Skeletal muscle tissue (tissue), 3 donors: ENCODE measurements at regions not wholly inside any gene's neighbourhood (a gene's known extent, or its start where the extent isn't known, plus 50 kb on each side); places are given as distances from the start of the nearest gene placed in this dataset.

Experiments used
- H3K27ac ChIP-seq: one replicate; pipeline ENCODE4 v1.7.0; 2013; ENCODE audit warnings: mild to moderate bottlenecking, low read depth, low read length, inconsistent platforms
- H3K27me3 ChIP-seq, 3 donors: one replicate each; pipeline ENCODE4 v1.7.0; 2013; ENCODE audit warnings: low read length in 3 of 3; ENCODE audit not compliant: control insufficient read depth in 3 of 3, insufficient read depth in 3 of 3
- H3K36me3 ChIP-seq, 3 donors: one replicate each; pipeline ENCODE4 v1.7.0; 2013; ENCODE audit warnings: low read length in 3 of 3; ENCODE audit not compliant: control insufficient read depth in 3 of 3, insufficient read depth in 3 of 3
- H3K4me1 ChIP-seq, 3 donors: one replicate each; pipeline ENCODE4 v1.7.0; 2013; ENCODE audit warnings: low read length in 3 of 3, mild to moderate bottlenecking in 3 of 3; ENCODE audit not compliant: control insufficient read depth in 3 of 3, insufficient read depth in 3 of 3
- H3K4me3 ChIP-seq, 3 donors: one replicate each; pipeline ENCODE4 v1.7.0; 2013; ENCODE audit warnings: low read length in 3 of 3
- H3K9ac ChIP-seq, 3 donors: one replicate each; pipeline ENCODE4 v1.7.0; 2013; ENCODE audit warnings: low read length in 3 of 3, mild to moderate bottlenecking in 3 of 3, moderate library complexity in 2 of 3, low read depth in 1 of 3
- H3K9me3 ChIP-seq, 3 donors: one replicate each; pipeline ENCODE4 v1.7.0; 2013; ENCODE audit warnings: low read length in 3 of 3; ENCODE audit not compliant: control insufficient read depth in 3 of 3
- donor health status: Osteomylitis.

DNA sequence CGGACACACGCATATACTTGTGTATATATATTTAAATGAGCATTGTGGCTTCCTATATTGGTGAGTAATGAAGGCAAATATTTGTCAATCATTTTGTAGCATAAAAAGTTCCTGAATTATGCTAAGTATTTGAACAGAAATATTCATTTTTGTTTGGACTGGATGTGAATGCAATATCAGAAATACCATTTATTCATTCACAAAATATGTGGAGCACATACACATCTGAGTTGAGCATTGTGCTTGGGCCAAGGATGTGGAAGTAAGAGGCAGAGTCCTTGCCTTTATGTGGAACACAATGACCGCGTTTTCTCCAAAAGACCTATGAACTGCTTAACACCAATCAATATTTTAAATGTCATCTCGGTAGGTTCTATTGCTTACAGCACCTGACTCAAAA lies 1086.5 kb downstream of the NR2F1-AS1 start:
- Histone ChIP-seq H3K27ac (no peak overlapping the region), H3K4me1 (no peaks in the 10 kb centered on the region), H3K27me3 (no peaks in the 10 kb centered on the region), H3K4me3 (no peak overlapping the region), H3K9ac (no peak overlapping the region), H3K36me3 (no peaks in the 10 kb centered on the region), H3K9me3 (no peaks in the 10 kb centered on the region)

DNA sequence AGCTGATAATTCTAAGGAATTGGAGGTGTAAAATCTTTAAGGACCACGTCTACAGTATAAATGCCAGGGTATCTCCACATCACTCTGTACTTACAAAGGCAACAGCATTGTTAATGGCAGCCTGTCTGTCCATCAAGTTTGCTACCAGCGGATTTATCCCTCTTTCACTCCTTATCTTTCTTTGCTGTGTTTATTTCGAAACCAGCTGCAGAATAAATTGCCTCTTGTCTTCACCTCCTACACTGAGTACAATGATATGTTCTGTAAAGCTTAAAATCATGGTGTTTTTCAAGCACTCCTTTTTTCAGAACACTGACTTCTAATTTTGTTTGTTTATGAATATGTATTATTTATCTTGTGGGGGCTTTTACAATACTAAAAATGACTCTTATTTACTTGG lies 1088.1 kb downstream of the NR2F1-AS1 start:
- Histone ChIP-seq H3K4me3 (no peak overlapping the region), H3K27ac (no peak overlapping the region), H3K36me3 (no peaks in the 10 kb centered on the region), H3K9ac (no peak overlapping the region), H3K27me3 (no peaks in the 10 kb centered on the region), H3K9me3 (no peaks in the 10 kb centered on the region), H3K4me1 (no peaks in the 10 kb centered on the region)

DNA sequence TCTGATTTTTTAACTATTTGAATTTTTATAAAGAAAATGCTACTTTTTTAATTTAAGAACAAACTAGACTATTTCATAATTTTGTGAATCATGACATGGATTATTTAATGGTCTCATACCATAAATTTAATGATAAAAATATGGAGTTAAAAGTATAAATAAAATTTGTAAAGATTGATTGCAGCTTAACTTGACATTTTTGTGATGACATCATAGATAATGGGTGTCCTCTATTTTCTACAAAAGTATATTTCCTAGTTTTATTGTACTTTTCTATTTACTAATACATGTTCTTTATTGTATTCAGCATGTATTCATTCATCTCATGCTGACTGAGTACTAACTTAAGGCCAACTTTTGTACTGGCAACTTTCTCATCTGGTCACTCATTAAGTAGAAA lies 1096.5 kb downstream of the NR2F1-AS1 start:
- no peaks in the 10 kb centered on the region for H3K9me3 ChIP-seq
- H3K4me1 ChIP-seq, result no peaks in the 10 kb centered on the region
- no peaks in the 10 kb centered on the region for H3K27me3 ChIP-seq
- no peaks in the 10 kb centered on the region for H3K36me3 ChIP-seq
- H3K9ac ChIP-seq, result no peak overlapping the region
- no peak overlapping the region for H3K4me3 ChIP-seq
- H3K27ac ChIP-seq, result no peak overlapping the region

DNA sequence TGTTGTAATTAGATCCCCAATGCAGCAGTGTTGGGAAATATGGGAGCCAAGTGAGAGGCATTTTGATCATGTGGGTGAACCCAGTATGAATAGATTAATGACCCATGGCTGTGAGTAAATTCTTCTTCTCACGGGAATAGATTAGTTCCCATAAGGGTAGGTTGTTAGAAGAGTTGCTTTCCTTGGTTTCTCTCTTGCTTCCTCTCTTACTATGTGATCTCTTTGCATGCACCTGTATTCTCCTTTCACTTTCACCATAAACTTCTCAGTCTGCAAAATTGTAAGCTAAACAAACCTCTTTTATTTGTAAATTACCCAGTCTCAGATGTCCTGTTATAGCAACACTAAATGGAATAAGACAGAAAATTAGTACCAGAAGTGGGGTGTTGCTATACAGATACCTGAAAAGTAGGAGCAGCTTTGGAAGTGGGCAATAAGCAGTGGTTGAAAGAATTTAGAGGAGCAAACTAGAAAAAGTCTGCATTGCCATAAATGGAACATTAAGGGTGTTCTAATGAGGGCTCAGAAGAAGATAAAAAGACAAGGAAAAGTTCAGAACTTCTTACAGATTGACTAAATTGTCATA lies 1090.0 kb upstream of the ARRDC3 start:
- H3K36me3 ChIP-seq, result no peaks in the 10 kb centered on the region
- no peaks in the 10 kb centered on the region for H3K27me3 ChIP-seq
- H3K9ac ChIP-seq, result no peak overlapping the region
- no peak overlapping the region for H3K27ac ChIP-seq
- peaks cover 0 to 2% (median 0%) of the 10 kb centered on the region in 3 donors for H3K9me3 ChIP-seq
- H3K4me3 ChIP-seq, result no peak overlapping the region
- no peaks in the 10 kb centered on the region for H3K4me1 ChIP-seq

DNA sequence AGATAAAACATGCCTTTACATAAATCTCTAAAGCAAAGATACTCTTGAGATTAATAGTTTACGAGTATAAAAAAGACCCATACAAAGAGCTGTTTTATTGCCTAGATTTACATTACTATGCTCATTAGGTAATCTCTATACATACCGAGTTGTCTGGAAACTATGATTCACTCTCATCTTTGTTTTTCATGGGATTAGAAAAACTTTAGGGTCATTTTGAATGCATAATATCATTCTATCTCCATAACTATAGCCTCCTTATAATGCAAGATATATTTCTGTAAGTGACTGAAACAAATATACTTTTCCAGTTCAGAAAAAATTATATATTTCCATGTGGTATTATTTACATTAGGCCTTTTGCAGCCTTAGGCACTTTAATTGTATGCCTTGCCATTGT lies 1088.7 kb upstream of the ARRDC3 start:
- no peak overlapping the region for H3K4me3 ChIP-seq
- no peaks in the 10 kb centered on the region for H3K36me3 ChIP-seq
- peaks cover 0 to 2% (median 0%) of the 10 kb centered on the region in 3 donors for H3K9me3 ChIP-seq
- H3K4me1 ChIP-seq, result no peaks in the 10 kb centered on the region
- no peaks in the 10 kb centered on the region for H3K27me3 ChIP-seq
- H3K27ac ChIP-seq, result no peak overlapping the region
- no peak overlapping the region for H3K9ac ChIP-seq

DNA sequence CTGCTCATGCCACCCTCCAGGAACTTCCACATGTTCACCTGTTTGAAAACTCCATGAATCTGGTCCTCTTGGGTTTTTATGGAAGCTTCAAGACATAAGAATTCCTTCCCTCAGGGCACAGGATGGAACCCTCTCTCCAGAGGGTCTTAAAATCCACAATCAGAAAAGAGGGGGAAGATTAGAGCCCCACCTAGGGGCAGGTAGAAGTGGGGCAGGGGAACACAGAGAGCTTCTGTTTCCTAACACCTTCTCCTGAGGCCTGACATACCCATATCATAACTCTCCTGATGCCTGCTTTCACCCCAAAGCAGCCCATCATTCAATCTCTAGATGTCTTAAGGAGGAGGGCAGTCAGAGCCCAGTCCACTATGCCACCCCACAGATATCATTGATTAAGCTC lies 1087.7 kb upstream of the ARRDC3 start:
- Histone ChIP-seq H3K27me3 (no peaks in the 10 kb centered on the region), H3K9ac (no peak overlapping the region), H3K27ac (no peak overlapping the region), H3K4me3 (no peak overlapping the region), H3K9me3 (peaks cover 0 to 2% (median 0%) of the 10 kb centered on the region in 3 donors), H3K36me3 (no peaks in the 10 kb centered on the region), H3K4me1 (no peaks in the 10 kb centered on the region)

DNA sequence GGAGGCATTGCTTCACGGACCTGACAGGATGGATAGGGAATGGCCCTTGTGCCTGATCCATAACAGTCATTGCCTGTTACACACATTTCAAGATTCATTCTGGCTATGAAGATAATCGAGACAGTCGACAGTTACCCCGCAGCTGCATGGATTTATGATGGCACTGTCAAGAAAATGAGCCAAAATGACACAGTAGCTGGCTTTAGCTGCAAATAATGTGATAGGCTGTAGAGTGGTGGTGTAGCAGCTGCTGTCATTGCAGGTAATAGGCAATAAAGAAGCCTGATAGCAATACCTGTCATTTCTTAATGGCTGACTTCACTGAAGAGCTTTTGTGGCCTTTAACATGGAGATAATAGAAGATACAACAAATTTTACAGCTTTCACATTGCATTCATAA lies 1085.2 kb upstream of the ARRDC3 start:
- H3K9ac ChIP-seq, result no peak overlapping the region
- H3K9me3 ChIP-seq, result no peaks in the 10 kb centered on the region
- H3K27ac ChIP-seq, result no peak overlapping the region
- H3K4me3 ChIP-seq, result no peak overlapping the region
- no peaks in the 10 kb centered on the region for H3K36me3 ChIP-seq
- no peaks in the 10 kb centered on the region for H3K27me3 ChIP-seq
- no peaks in the 10 kb centered on the region for H3K4me1 ChIP-seq

DNA sequence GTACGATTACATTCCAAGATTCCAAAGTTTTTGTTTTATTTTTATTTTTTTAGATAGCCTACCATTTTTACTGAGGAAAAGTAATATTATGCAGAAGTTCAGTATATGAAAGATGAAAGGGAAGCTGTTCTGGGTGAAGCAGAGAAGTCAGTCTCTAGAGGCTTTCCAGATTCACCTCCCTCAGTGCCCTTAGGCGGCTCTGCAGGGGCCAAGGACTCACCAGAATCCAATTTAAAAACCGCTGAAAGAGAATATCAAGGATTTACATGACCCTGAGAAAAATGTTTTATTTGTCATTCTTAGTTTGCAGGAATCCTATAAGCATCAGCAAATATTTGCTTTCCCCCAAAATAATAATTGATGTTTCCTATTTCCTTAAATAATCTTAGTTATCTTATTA lies 1084.6 kb upstream of the ARRDC3 start:
- Histone ChIP-seq H3K9ac (no peak overlapping the region), H3K27me3 (no peaks in the 10 kb centered on the region), H3K36me3 (no peaks in the 10 kb centered on the region), H3K9me3 (no peaks in the 10 kb centered on the region), H3K4me1 (no peaks in the 10 kb centered on the region), H3K27ac (no peak overlapping the region), H3K4me3 (no peak overlapping the region)

DNA sequence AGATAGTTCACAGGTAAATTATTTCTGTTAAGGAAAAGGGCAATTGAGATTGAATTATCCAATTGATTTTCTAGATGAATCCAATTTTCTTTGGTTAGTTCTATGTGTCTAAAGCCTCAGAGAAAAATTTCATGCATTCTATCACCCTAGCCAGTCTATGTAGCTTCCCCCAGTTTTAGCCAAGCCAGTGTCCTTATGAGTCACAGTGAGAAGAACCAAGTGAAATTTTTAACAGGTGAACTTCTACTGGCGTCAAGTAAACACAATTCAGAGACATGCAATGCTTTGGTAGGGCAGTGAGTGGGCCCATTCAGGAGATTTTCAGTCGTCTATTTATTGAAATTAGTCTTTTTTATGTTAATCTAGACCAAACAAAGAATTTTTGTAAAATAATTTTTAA lies 1077.4 kb upstream of the ARRDC3 start:
- no peak overlapping the region for H3K9ac ChIP-seq
- no peaks in the 10 kb centered on the region for H3K4me1 ChIP-seq
- no peak overlapping the region for H3K4me3 ChIP-seq
- no peaks in the 10 kb centered on the region for H3K36me3 ChIP-seq
- no peaks in the 10 kb centered on the region for H3K27me3 ChIP-seq
- no peak overlapping the region for H3K27ac ChIP-seq
- H3K9me3 ChIP-seq, result no peaks in the 10 kb centered on the region

DNA sequence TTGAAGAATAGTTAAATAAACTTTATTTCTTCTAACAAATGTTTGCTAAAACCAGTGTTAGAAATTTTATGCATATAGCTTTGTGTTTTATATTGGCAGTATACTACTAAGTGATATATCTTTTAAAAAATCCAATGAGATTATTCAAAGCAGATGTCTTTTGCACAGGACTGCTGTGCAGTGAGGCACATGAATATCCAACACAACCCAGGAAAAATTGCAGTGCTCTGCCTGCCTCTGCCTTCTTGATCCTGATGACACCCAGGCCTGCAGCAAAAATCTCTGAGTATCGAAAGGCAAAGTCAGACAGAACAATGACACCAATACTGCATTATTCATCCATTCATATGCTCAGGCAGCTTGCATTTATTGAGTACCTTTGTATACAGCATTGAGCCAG lies 1076.5 kb upstream of the ARRDC3 start:
- H3K9me3 ChIP-seq, result no peaks in the 10 kb centered on the region

DNA sequence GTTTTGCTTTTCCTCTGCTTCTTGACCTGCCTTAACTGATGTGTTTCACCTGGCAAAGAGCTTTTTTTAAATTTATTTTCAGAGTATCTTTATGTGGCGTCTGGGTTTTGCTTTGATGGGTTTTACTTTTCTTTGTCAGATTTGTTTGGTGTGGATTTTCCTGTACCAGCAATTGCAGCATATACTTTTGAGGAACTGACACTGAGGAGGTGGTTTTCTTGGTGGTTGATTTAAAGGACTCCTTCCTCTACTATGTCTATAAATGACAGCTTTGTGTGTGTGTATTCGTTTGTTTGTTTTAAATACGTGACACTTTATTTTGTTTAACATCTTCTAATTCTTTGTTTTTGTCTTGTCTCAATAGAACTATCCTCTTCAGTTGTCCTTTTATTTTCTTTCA lies 1071.9 kb upstream of the ARRDC3 start:
- Histone ChIP-seq H3K9ac (no peak overlapping the region), H3K9me3 (no peaks in the 10 kb centered on the region), H3K4me3 (no peak overlapping the region), H3K36me3 (no peaks in the 10 kb centered on the region), H3K4me1 (no peaks in the 10 kb centered on the region), H3K27ac (no peak overlapping the region), H3K27me3 (no peaks in the 10 kb centered on the region)

More for the DNA sequence above, 1076.5 kb upstream of the ARRDC3 start:
- Histone ChIP-seq H3K36me3 (no peaks in the 10 kb centered on the region), H3K4me1 (no peaks in the 10 kb centered on the region), H3K4me3 (no peak overlapping the region), H3K27ac (no peak overlapping the region), H3K9ac (no peak overlapping the region), H3K27me3 (no peaks in the 10 kb centered on the region)
